Liver (tissue), 8 donors: ENCODE measurements at regions not wholly inside any gene's neighbourhood (a gene's known extent, or its start where the extent isn't known, plus 50 kb on each side); places are given as distances from the start of the nearest gene placed in this dataset.

ENCODE experiments used
- DNase-seq: peaks from one replicate; pipeline ENCODE4 v3.0.0-alpha.2; 2017; ENCODE audit warnings: low spot score
- H3K27ac ChIP-seq, 2 donors: one replicate each; pipeline ENCODE4 v1.7.0; 2013; ENCODE audit warnings: inconsistent platforms in 2 of 2, low read length in 2 of 2, control low read depth in 1 of 2, low read depth in 1 of 2, mild to moderate bottlenecking in 1 of 2
- H3K27me3 ChIP-seq, 4 donors: one replicate each; pipeline versions ENCODE4 v1.6.1 to v1.7.0; 2013; ENCODE audit warnings: low read length in 3 of 4, inconsistent platforms in 1 of 4, mild to moderate bottlenecking in 1 of 4, moderate library complexity in 1 of 4; ENCODE audit not compliant: control insufficient read depth in 4 of 4, insufficient read depth in 4 of 4
- H3K36me3 ChIP-seq, 4 donors: one replicate each; pipeline versions ENCODE4 v1.6.1 to v1.7.0; 2013; ENCODE audit warnings: low read length in 3 of 4, mild to moderate bottlenecking in 3 of 4, low read depth in 1 of 4, moderate library complexity in 1 of 4; ENCODE audit not compliant: control insufficient read depth in 4 of 4, insufficient read depth in 3 of 4
- H3K4me1 ChIP-seq, 4 donors: one replicate each; pipeline versions ENCODE4 v1.6.1 to v1.7.0; 2013; ENCODE audit warnings: low read length in 3 of 4, mild to moderate bottlenecking in 3 of 4, moderate library complexity in 1 of 4; ENCODE audit not compliant: control insufficient read depth in 4 of 4, insufficient read depth in 4 of 4
- H3K4me3 ChIP-seq, 3 donors: one replicate each; pipeline versions ENCODE4 v1.6.1 to v1.7.0; 2013; ENCODE audit warnings: low read length in 3 of 3, control low read depth in 1 of 3, low read depth in 1 of 3, mild to moderate bottlenecking in 1 of 3
- H3K9ac ChIP-seq, 2 donors: one replicate each; pipeline ENCODE4 v1.7.0; 2013; ENCODE audit warnings: low read length in 2 of 2, mild to moderate bottlenecking in 2 of 2, moderate library complexity in 2 of 2, control low read depth in 1 of 2, low read depth in 1 of 2
- H3K9me3 ChIP-seq, 4 donors: one replicate each; pipeline versions ENCODE4 v1.6.1 to v1.7.0; 2013; ENCODE audit warnings: low read length in 3 of 4; ENCODE audit not compliant: control insufficient read depth in 4 of 4
- EGR1 ChIP-seq, 2 donors: IDR thresholded peaks; 2 replicates each; pipeline ENCODE4 v1.6.1; 2016 to 2018; ENCODE audit warnings: antibody characterized with exemption in 2 of 2, low read depth in 2 of 2
- GABPA ChIP-seq, 2 donors: IDR thresholded peaks in 1 of 2; conservative IDR thresholded peaks in 1 of 2; 2 replicates each; pipeline ENCODE4 v1.6.1; 2016; ENCODE audit warnings: antibody characterized with exemption in 2 of 2, mild to moderate bottlenecking in 1 of 2, moderate library complexity in 1 of 2
- HNF4A ChIP-seq, 2 donors: conservative IDR thresholded peaks; 2 replicates each; pipeline ENCODE4 v1.6.1; 2016; ENCODE audit warnings: antibody characterized with exemption in 2 of 2, mild to moderate bottlenecking in 2 of 2
- HNF4G ChIP-seq: IDR thresholded peaks from 2 replicates; pipeline ENCODE4 v1.6.1; 2016; ENCODE audit warnings: antibody characterized with exemption
- JUND ChIP-seq, 2 donors: IDR thresholded peaks; 2 replicates each; pipeline ENCODE4 v1.6.1; 2016; ENCODE audit warnings: antibody characterized with exemption in 2 of 2
- NR2F2 ChIP-seq: IDR thresholded peaks from 2 replicates; pipeline ENCODE4 v1.6.1; 2016; ENCODE audit warnings: antibody characterized with exemption
- RAD21 ChIP-seq, 2 donors: IDR thresholded peaks; 2 replicates each; pipeline ENCODE4 v1.6.1; 2016; ENCODE audit warnings: antibody characterized with exemption in 2 of 2, mild to moderate bottlenecking in 2 of 2
- RXRA ChIP-seq, 2 donors: IDR thresholded peaks; 2 replicates each; pipeline ENCODE4 v1.6.1; 2017 to 2018; ENCODE audit warnings: antibody characterized with exemption in 2 of 2, mild to moderate bottlenecking in 1 of 2
- SP1 ChIP-seq: IDR thresholded peaks from 2 replicates; pipeline ENCODE4 v1.6.1; 2018; ENCODE audit warnings: antibody characterized with exemption, mild to moderate bottlenecking
- YY1 ChIP-seq: IDR thresholded peaks from 2 replicates; pipeline ENCODE4 v1.6.1; 2016; ENCODE audit warnings: antibody characterized with exemption, mild to moderate bottlenecking
- WGBS: extraction: QIAGEN DNeasy Blood & Tissue Kit; methylation state at CpG from one replicate; pipeline ENCODE4 v1.1.7; 2013; 5-methylcytosine and 5-hydroxymethylcytosine counted together
- TF ChIP-seq, protein P1 (sequence below): fragments of 150-350 bp; IDR thresholded peaks from 2 replicates; pipeline ENCODE4 v1.5.1; 2017; ENCODE audit warnings: improper control_type of control experiment, low read depth, low read length; ENCODE audit not compliant: missing input control
- TF ChIP-seq, protein P2 (sequence below): IDR thresholded peaks from 2 replicates; pipeline ENCODE4 v1.6.1; 2016; ENCODE audit warnings: antibody characterized with exemption
- TF ChIP-seq, protein P3 (sequence below): IDR thresholded peaks from 2 replicates; pipeline ENCODE4 v1.6.1; 2016; ENCODE audit warnings: antibody characterized with exemption
- TF ChIP-seq, protein P4 (sequence below): IDR thresholded peaks from 2 replicates; pipeline ENCODE4 v1.6.1; 2016; ENCODE audit warnings: antibody characterized with exemption
- donor health status: healthy.
- donor health status: healthy.
- donor health status: healthy.
- donor health status: healthy.
- donor health status: healthy.

DNA sequence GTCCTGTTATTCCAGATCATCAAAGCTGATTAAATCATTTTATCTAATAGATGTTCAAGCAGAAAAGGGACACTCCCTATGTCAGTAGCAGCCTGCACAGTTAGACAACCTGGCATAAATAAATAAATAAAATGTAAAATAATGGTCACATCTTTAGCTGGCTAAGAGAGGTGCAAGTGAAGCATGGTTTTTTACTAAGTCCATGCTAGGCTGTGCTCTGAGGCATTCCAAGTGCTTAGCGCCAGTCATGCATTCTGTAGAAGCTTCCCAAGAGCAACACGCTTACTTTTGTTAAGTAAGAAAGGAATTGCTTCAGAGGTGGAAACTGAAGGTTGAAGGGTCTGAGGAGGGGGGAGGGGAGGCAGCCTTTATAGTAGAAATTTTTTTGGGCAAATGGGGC lies 351.2 kb downstream of the CDH2 start (continued):
- TF ChIP-seq, protein P1, sequence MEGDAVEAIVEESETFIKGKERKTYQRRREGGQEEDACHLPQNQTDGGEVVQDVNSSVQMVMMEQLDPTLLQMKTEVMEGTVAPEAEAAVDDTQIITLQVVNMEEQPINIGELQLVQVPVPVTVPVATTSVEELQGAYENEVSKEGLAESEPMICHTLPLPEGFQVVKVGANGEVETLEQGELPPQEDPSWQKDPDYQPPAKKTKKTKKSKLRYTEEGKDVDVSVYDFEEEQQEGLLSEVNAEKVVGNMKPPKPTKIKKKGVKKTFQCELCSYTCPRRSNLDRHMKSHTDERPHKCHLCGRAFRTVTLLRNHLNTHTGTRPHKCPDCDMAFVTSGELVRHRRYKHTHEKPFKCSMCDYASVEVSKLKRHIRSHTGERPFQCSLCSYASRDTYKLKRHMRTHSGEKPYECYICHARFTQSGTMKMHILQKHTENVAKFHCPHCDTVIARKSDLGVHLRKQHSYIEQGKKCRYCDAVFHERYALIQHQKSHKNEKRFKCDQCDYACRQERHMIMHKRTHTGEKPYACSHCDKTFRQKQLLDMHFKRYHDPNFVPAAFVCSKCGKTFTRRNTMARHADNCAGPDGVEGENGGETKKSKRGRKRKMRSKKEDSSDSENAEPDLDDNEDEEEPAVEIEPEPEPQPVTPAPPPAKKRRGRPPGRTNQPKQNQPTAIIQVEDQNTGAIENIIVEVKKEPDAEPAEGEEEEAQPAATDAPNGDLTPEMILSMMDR = no peak
- TF ChIP-seq GABPA (IDR thresholded peaks at IDR 0.05 in 1 of 2, conservative IDR thresholded peaks at IDR 0.05 in 1 of 2) (no peak), NR2F2 (no peak)

DNA sequence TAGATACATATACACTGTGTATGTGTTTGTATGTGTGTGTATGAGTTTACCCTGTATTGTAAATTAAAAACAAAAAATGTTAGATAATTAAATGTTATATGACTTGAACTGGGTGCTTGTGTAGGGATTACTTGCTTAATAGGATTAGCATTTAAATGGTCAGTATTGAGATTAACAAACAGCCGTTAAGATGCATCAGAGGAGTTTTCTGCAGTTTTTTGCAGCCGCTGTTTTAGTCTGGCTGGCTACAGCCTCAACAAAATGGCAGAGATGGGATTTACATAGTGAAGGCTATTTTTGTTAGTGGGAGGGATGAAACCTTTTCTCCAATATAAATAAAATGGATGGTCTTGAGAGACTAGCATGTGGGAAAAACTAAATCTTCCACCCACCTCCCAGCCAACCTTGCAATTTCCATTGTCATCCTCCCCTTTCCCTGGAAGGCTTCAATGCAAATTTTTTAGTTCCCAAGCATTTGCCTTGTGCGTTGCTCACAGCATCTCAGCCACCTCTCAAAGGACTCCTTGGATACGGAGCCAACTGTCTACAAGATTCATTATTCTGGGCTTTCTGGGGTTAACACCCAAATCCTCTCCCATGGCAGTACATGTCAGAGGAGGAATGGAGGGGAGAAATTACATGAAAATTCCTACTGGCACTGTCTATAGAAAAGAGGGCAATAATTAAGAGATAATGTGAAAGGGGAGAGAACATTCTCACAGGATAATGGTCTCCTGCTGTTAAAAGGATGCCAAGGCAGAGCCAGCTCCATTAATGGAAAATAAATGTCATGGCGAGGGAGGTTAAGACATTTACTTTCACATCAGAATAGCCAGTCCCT lies 351.9 kb downstream of the CDH2 start:
- Histone ChIP-seq H3K36me3 (no peaks in the 10 kb centered on the region), H3K27me3 (no peaks in the 10 kb centered on the region), H3K9me3 (peaks cover 0 to 1% (median 0%) of the 10 kb centered on the region in 4 donors), H3K4me1 (no peaks in the 10 kb centered on the region), H3K4me3 (no peak overlapping the region), H3K9ac (no peak overlapping the region), H3K27ac (no peak overlapping the region)
- WGBS = 70% methylated on average over 5 of the region's 5 CpGs
- TF ChIP-seq RXRA (IDR thresholded peaks at IDR 0.05) (no peak), SP1 (no peak), HNF4A (conservative IDR thresholded peaks at IDR 0.05) (no peak), GABPA (IDR thresholded peaks at IDR 0.05 in 1 of 2, conservative IDR thresholded peaks at IDR 0.05 in 1 of 2) (no peak)
- TF ChIP-seq, protein P2, sequence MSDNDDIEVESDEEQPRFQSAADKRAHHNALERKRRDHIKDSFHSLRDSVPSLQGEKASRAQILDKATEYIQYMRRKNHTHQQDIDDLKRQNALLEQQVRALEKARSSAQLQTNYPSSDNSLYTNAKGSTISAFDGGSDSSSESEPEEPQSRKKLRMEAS = no peak
- no peak for DNase-seq

DNA sequence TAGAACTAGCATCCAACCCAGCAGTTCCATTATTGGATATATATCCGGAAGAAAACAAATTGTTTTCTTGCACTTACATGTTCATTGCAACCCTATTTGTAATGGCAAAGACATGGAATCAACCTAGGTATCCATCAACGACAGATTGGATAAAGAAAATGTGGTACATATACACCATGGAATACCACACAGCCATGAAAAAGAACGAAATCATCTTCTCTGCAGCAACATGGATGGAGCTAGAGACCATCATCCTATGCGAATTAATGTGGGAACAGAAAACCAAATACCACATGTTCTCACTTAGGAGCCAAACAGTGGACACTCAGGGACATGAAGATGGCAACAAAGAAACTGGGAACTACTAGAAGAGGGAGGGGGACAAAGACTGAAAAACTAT lies 352.7 kb downstream of the CDH2 start:
- no peak for DNase-seq
- H3K9me3 ChIP-seq = peaks cover 0 to 1% (median 0%) of the 10 kb centered on the region in 4 donors
- 74% methylated on average over 4 of the region's 4 CpGs for WGBS
- no peaks in the 10 kb centered on the region for H3K4me1 ChIP-seq
- no peaks in the 10 kb centered on the region for H3K27me3 ChIP-seq
- H3K27ac ChIP-seq = no peak overlapping the region
- H3K9ac ChIP-seq = no peak overlapping the region
- no peaks in the 10 kb centered on the region for H3K36me3 ChIP-seq
- H3K4me3 ChIP-seq = no peak overlapping the region
- TF ChIP-seq, protein P3, sequence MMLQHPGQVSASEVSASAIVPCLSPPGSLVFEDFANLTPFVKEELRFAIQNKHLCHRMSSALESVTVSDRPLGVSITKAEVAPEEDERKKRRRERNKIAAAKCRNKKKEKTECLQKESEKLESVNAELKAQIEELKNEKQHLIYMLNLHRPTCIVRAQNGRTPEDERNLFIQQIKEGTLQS = no peak
- no peak for TF ChIP-seq HNF4G
- no peak for TF ChIP-seq YY1
- TF ChIP-seq EGR1 (IDR thresholded peaks at IDR 0.05; ENCODE audit: low read depth in 2 of 2) = no peak
- no peak for TF ChIP-seq NR2F2
- no peak for TF ChIP-seq HNF4A (conservative IDR thresholded peaks at IDR 0.05)
- TF ChIP-seq, protein P4, sequence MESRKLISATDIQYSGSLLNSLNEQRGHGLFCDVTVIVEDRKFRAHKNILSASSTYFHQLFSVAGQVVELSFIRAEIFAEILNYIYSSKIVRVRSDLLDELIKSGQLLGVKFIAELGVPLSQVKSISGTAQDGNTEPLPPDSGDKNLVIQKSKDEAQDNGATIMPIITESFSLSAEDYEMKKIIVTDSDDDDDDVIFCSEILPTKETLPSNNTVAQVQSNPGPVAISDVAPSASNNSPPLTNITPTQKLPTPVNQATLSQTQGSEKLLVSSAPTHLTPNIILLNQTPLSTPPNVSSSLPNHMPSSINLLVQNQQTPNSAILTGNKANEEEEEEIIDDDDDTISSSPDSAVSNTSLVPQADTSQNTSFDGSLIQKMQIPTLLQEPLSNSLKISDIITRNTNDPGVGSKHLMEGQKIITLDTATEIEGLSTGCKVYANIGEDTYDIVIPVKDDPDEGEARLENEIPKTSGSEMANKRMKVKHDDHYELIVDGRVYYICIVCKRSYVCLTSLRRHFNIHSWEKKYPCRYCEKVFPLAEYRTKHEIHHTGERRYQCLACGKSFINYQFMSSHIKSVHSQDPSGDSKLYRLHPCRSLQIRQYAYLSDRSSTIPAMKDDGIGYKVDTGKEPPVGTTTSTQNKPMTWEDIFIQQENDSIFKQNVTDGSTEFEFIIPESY = no peak
- TF ChIP-seq JUND (IDR thresholded peaks at IDR 0.05) = no peak
- no peak for TF ChIP-seq RXRA (IDR thresholded peaks at IDR 0.05)
- no peak for TF ChIP-seq RAD21 (IDR thresholded peaks at IDR 0.05)
- TF ChIP-seq, protein P2 = no peak
